Neural progenitor cell (in vitro differentiated cells): ENCODE measurements at regions not wholly inside any gene's neighbourhood (a gene's known extent, or its start where the extent isn't known, plus 50 kb on each side); places are given as distances from the start of the nearest gene placed in this dataset.

Experiments used
- DNase-seq: peaks from one replicate; pipeline ENCODE4 v3.0.0-alpha.2; 2016; ENCODE audit warnings: low spot score
- H2AFZ ChIP-seq: fragments of 200-600 bp; sonication (generic); replicated peaks from 2 replicates; pipeline ENCODE4 v1.6.1; 2016; ENCODE audit warnings: antibody characterized with exemption
- H3F3A ChIP-seq: fragments of 200-600 bp; sonication (generic); 2 replicates; pipeline ENCODE4 v1.6.1; 2016; ENCODE audit warnings: antibody characterized with exemption, low read depth
- H3K27ac ChIP-seq: fragments of 200-600 bp; sonication (generic); 2 replicates; pipeline ENCODE4 v1.5.1; 2016; ENCODE audit warnings: mild to moderate bottlenecking
- H3K27me3 ChIP-seq: fragments of 200-600 bp; sonication (generic); 2 replicates; pipeline ENCODE4 v1.6.1; 2016; ENCODE audit warnings: mild to moderate bottlenecking, moderate library complexity
- H3K36me3 ChIP-seq: fragments of 200-600 bp; sonication (generic); 2 replicates; pipeline ENCODE4 v1.5.1; 2016
- H3K4me1 ChIP-seq: fragments of 200-600 bp; sonication (generic); 2 replicates; pipeline ENCODE4 v1.6.1; 2016; ENCODE audit warnings: mixed run types
- H3K4me2 ChIP-seq: fragments of 200-600 bp; sonication (generic); 2 replicates; pipeline ENCODE4 v1.6.1; 2016
- H3K4me3 ChIP-seq: fragments of 200-600 bp; sonication (generic); 2 replicates; pipeline ENCODE4 v1.5.1; 2016
- H3K79me2 ChIP-seq: fragments of 200-600 bp; sonication (generic); 2 replicates; pipeline ENCODE4 v1.6.1; 2016; ENCODE audit warnings: low read depth
- H3K9ac ChIP-seq: fragments of 200-600 bp; sonication (generic); 2 replicates; pipeline ENCODE4 v1.6.1; 2016
- H3K9me3 ChIP-seq: fragments of 200-600 bp; sonication (generic); 2 replicates; pipeline ENCODE4 v1.5.1; 2016; ENCODE audit warnings: low read depth
- H4K20me1 ChIP-seq: fragments of 200-600 bp; sonication (generic); 2 replicates; pipeline ENCODE4 v1.6.1; 2016; ENCODE audit warnings: low read depth
- H3K27ac Mint-ChIP-seq: 3 replicates; pipeline ENCODE4 v1.8.0; 2021; ENCODE audit warnings: mixed read lengths
- H3K27me3 Mint-ChIP-seq: 2 replicates; pipeline ENCODE4 v1.8.0; 2022; ENCODE audit warnings: low read depth, mild to moderate bottlenecking, inconsistent platforms, moderate library complexity, mixed read lengths; ENCODE audit not compliant: insufficient read depth
- H3K36me3 Mint-ChIP-seq: 3 replicates; pipeline ENCODE4 v1.8.0; 2021; ENCODE audit warnings: mixed read lengths
- H3K4me1 Mint-ChIP-seq: 3 replicates; pipeline ENCODE4 v1.8.0; 2021; ENCODE audit warnings: mixed read lengths
- H3K4me3 Mint-ChIP-seq: 3 replicates; pipeline ENCODE4 v1.8.0; 2021; ENCODE audit warnings: mild to moderate bottlenecking, moderate library complexity, mixed read lengths
- H3K9me3 Mint-ChIP-seq: 3 replicates; pipeline ENCODE4 v1.8.0; 2020; ENCODE audit warnings: mixed read lengths
- CTCF ChIP-seq: fragments of 200-600 bp; sonication (generic); IDR thresholded peaks from 2 replicates; pipeline ENCODE4 v1.5.1; 2017; ENCODE audit warnings: antibody characterized with exemption, mild to moderate bottlenecking
- EZH2 ChIP-seq: fragments of 200-600 bp; sonication (generic); IDR thresholded peaks from 2 replicates; pipeline ENCODE4 v1.6.1; 2017; ENCODE audit warnings: antibody characterized with exemption, mild to moderate bottlenecking, moderate library complexity
- EZH2phosphoT487 ChIP-seq: fragments of 200-600 bp; sonication (generic); IDR thresholded peaks from 2 replicates; pipeline ENCODE4 v1.6.1; 2017; ENCODE audit warnings: antibody characterized with exemption

GRCh38 chr2:188663301-188663700 is 310.9 kb upstream of the COL3A1 start:
- Mint-ChIP-seq H3K27ac (no peak overlapping the region), H3K4me1 (peaks cover 9% of the 10 kb centered on the region), H3K9me3 (no peaks in the 10 kb centered on the region), H3K4me3 (no peak overlapping the region), H3K36me3 (no peaks in the 10 kb centered on the region), H3K27me3 (peaks cover 2% of the 10 kb centered on the region)
- no peak overlapping the region for H3K9ac ChIP-seq
- no peaks in the 10 kb centered on the region for H3K9me3 ChIP-seq
- H3K4me1 ChIP-seq, result no peaks in the 10 kb centered on the region
- no peaks in the 10 kb centered on the region for H3K36me3 ChIP-seq
- no peak for DNase-seq
- H2AFZ ChIP-seq, result no peak overlapping the region
- no peak overlapping the region for H3K4me3 ChIP-seq
- H3K27me3 ChIP-seq, result no peaks in the 10 kb centered on the region
- no peak overlapping the region for H3K4me2 ChIP-seq
- no peak for TF ChIP-seq EZH2
- no peak for TF ChIP-seq CTCF
- no peak for TF ChIP-seq EZH2phosphoT487
- no peaks in the 10 kb centered on the region for H3F3A ChIP-seq
- no peak overlapping the region for H3K27ac ChIP-seq
- no peaks in the 10 kb centered on the region for H4K20me1 ChIP-seq
- no peaks in the 10 kb centered on the region for H3K79me2 ChIP-seq

GRCh38 chr2:188664416-188664815 is 309.8 kb upstream of the COL3A1 start:
- Histone ChIP-seq H3K36me3 (no peaks in the 10 kb centered on the region), H4K20me1 (no peaks in the 10 kb centered on the region), H3K4me2 (no peak overlapping the region), H2AFZ (no peak overlapping the region), H3K9me3 (no peaks in the 10 kb centered on the region), H3K79me2 (no peaks in the 10 kb centered on the region), H3K4me3 (no peak overlapping the region), H3F3A (no peaks in the 10 kb centered on the region), H3K27ac (no peak overlapping the region), H3K4me1 (no peaks in the 10 kb centered on the region), H3K27me3 (no peaks in the 10 kb centered on the region), H3K9ac (no peak overlapping the region)
- Mint-ChIP-seq H3K27ac (no peak overlapping the region), H3K4me1 (peaks cover 9% of the 10 kb centered on the region), H3K9me3 (no peaks in the 10 kb centered on the region), H3K36me3 (no peaks in the 10 kb centered on the region), H3K27me3 (peaks cover 2% of the 10 kb centered on the region), H3K4me3 (no peak overlapping the region)
- TF ChIP-seq CTCF (no peak), EZH2phosphoT487 (no peak), EZH2 (no peak)
- no peak for DNase-seq

GRCh38 chr2:188664951-188665595 is 309.1 kb upstream of the COL3A1 start:
- H3K4me2 ChIP-seq, result no peak overlapping the region
- no peak overlapping the region for H3K27ac Mint-ChIP-seq
- no peaks in the 10 kb centered on the region for H3K36me3 ChIP-seq
- H2AFZ ChIP-seq, result no peak overlapping the region
- H4K20me1 ChIP-seq, result no peaks in the 10 kb centered on the region
- no peaks in the 10 kb centered on the region for H3K9me3 ChIP-seq
- no peaks in the 10 kb centered on the region for H3K9me3 Mint-ChIP-seq
- no peaks in the 10 kb centered on the region for H3K36me3 Mint-ChIP-seq
- H3F3A ChIP-seq, result no peaks in the 10 kb centered on the region
- no peak for DNase-seq
- H3K27me3 Mint-ChIP-seq, result peaks cover 2% of the 10 kb centered on the region
- H3K4me3 ChIP-seq, result no peak overlapping the region
- no peak overlapping the region for H3K27ac ChIP-seq
- no peak overlapping the region for H3K9ac ChIP-seq
- TF ChIP-seq EZH2phosphoT487 (no peak), EZH2 (no peak), CTCF (no peak)
- no peaks in the 10 kb centered on the region for H3K4me1 ChIP-seq
- H3K4me3 Mint-ChIP-seq, result no peak overlapping the region
- peaks cover 9% of the 10 kb centered on the region for H3K4me1 Mint-ChIP-seq
- no peaks in the 10 kb centered on the region for H3K27me3 ChIP-seq
- H3K79me2 ChIP-seq, result no peaks in the 10 kb centered on the region
